ENCODE measurements at regions not wholly inside any gene's neighbourhood (a gene's known extent, or its start where the extent isn't known, plus 50 kb on each side); places are given as distances from the start of the nearest gene placed in this dataset.

- no peaks in the 10 kb centered on the region for H3K36me3 ChIP-seq (ENCODE audit: control insufficient read depth in 2 of 2, insufficient read depth in 1 of 2, low read length in 2 of 2)
- CTCF ChIA-PET: no interaction called here
- TF ChIP-seq OVOL3 (tag by site-specific recombination; IDR thresholded peaks at IDR 0.05): no peak
- TF ChIP-seq ZNF138 (tag by site-specific recombination; IDR thresholded peaks at IDR 0.05; ENCODE audit: borderline replicate concordance): no peak
- TF ChIP-seq SP7 (tag by site-specific recombination; IDR thresholded peaks at IDR 0.05): no peak
- no peak for TF ChIP-seq ZNF521 (tag by site-specific recombination; IDR thresholded peaks at IDR 0.05)
- no peak for TF ChIP-seq SP2 (tag by site-specific recombination; IDR thresholded peaks at IDR 0.05)
- no peak for TF ChIP-seq ZNF677 (tag by site-specific recombination; IDR thresholded peaks at IDR 0.05)
- TF ChIP-seq ZNF791 (tag by site-specific recombination; IDR thresholded peaks at IDR 0.05): no peak
- no peak for TF ChIP-seq ZNF658 (tag by site-specific recombination; IDR thresholded peaks at IDR 0.05)
- TF ChIP-seq ZBTB7A (tag by site-specific recombination; IDR thresholded peaks at IDR 0.05; ENCODE audit: low read depth): no peak
- no peak for TF ChIP-seq ZNF585B (tag by site-specific recombination; IDR thresholded peaks at IDR 0.05)
- no peak for TF ChIP-seq ZNF544 (tag by site-specific recombination; IDR thresholded peaks at IDR 0.05)
- TF ChIP-seq ZNF513 (tag by site-specific recombination; IDR thresholded peaks at IDR 0.05): no peak
- no peak for TF ChIP-seq SCRT2 (tag by site-specific recombination; IDR thresholded peaks at IDR 0.05)
- no peaks in the 10 kb centered on the region for H3K9me3 ChIP-seq (ENCODE audit: control insufficient read depth, insufficient read depth, low read depth, low read length)
- no peak overlapping the region for H3K27ac ChIP-seq (ENCODE audit: extremely low read depth, low read depth, low read length)
- no peaks in the 10 kb centered on the region for H3K4me1 ChIP-seq (ENCODE audit: control insufficient read depth, insufficient read depth, low read length)
- H3K4me3 ChIP-seq (ENCODE audit: low read depth, low read length): no peak overlapping the region
- POLR2A ChIA-PET: no interaction called here
These were observed 533.4 kb downstream of the IRX1 start for GRCh38 chr5:4128994-4129393.

GRCh38 chr5:4129523-4129922 is 533.9 kb downstream of the IRX1 start:
- Histone ChIP-seq H3K36me3 (ENCODE audit: control insufficient read depth in 2 of 2, insufficient read depth in 1 of 2, low read length in 2 of 2) (no peaks in the 10 kb centered on the region), H3K4me3 (ENCODE audit: low read depth, low read length) (no peak overlapping the region), H3K4me1 (ENCODE audit: control insufficient read depth, insufficient read depth, low read length) (no peaks in the 10 kb centered on the region), H3K27ac (ENCODE audit: extremely low read depth, low read depth, low read length) (no peak overlapping the region), H3K9me3 (ENCODE audit: control insufficient read depth, insufficient read depth, low read depth, low read length) (no peaks in the 10 kb centered on the region)
- TF ChIP-seq PRDM4 (tag by site-specific recombination; IDR thresholded peaks at IDR 0.05): no peak
- ChIA-PET CTCF (no interaction called here), POLR2A (no interaction called here)

GRCh38 chr5:4130819-4131218 is 535.2 kb downstream of the IRX1 start:
- TF ChIP-seq ZNF19 (tag by site-specific recombination; IDR thresholded peaks at IDR 0.05; ENCODE audit: low read depth) (no peak), MEIS1 (CRISPR knock-in tag; IDR thresholded peaks at IDR 0.05; ENCODE audit: borderline replicate concordance) (no peak), ZNF521 (tag by site-specific recombination; IDR thresholded peaks at IDR 0.05) (no peak), ZNF791 (tag by site-specific recombination; IDR thresholded peaks at IDR 0.05) (no peak), ZNF366 (tag by site-specific recombination; conservative IDR thresholded peaks at IDR 0.05) (no peak), BCL11A (tag by site-specific recombination; IDR thresholded peaks at IDR 0.05; ENCODE audit: low read depth) (no peak), ZBTB49 (tag by site-specific recombination; IDR thresholded peaks at IDR 0.05; ENCODE audit: low read depth) (no peak)
- Histone ChIP-seq H3K4me1 (ENCODE audit: control insufficient read depth, insufficient read depth, low read length) (no peaks in the 10 kb centered on the region), H3K36me3 (ENCODE audit: control insufficient read depth in 2 of 2, insufficient read depth in 1 of 2, low read length in 2 of 2) (no peaks in the 10 kb centered on the region), H3K9me3 (ENCODE audit: control insufficient read depth, insufficient read depth, low read depth, low read length) (no peaks in the 10 kb centered on the region), H3K27ac (ENCODE audit: extremely low read depth, low read depth, low read length) (no peak overlapping the region), H3K4me3 (ENCODE audit: low read depth, low read length) (no peak overlapping the region)
- ChIA-PET CTCF (no interaction called here), POLR2A (no interaction called here)
